Smooth muscle cell (in vitro differentiated cells): ENCODE measurements at regions not wholly inside any gene's neighbourhood (a gene's known extent, or its start where the extent isn't known, plus 50 kb on each side); places are given as distances from the start of the nearest gene placed in this dataset.

Experiments
- DNase-seq: peaks from one replicate; lab custom pipeline; 2025; ENCODE audit not compliant: unreplicated experiment; lab: John Stamatoyannopoulos, UW
- H2AFZ ChIP-seq: fragments of 200-600 bp; sonication (generic); 2 replicates; pipeline ENCODE4 v1.6.0; 2016; ENCODE audit warnings: antibody characterized with exemption, low read depth, mild to moderate bottlenecking
- H3F3A ChIP-seq: fragments of 200-600 bp; sonication (generic); 2 replicates; pipeline ENCODE4 v1.6.0; 2017; ENCODE audit warnings: antibody characterized with exemption, low read depth
- H3K27ac ChIP-seq: fragments of 200-600 bp; sonication (generic); 2 replicates; pipeline ENCODE4 v1.5.1; 2016; ENCODE audit warnings: low read depth, mild to moderate bottlenecking
- H3K27me3 ChIP-seq: fragments of 200-600 bp; sonication (generic); 2 replicates; pipeline ENCODE4 v1.6.1; 2016; ENCODE audit warnings: low read depth, mild to moderate bottlenecking
- H3K36me3 ChIP-seq: fragments of 200-600 bp; sonication (generic); 2 replicates; pipeline ENCODE4 v1.5.1; 2016; ENCODE audit warnings: low read depth
- H3K4me1 ChIP-seq: fragments of 200-600 bp; sonication (generic); 2 replicates; pipeline ENCODE4 v1.5.1; 2016; ENCODE audit warnings: low read depth
- H3K4me2 ChIP-seq: fragments of 200-600 bp; sonication (generic); 2 replicates; pipeline ENCODE4 v1.6.0; 2016; ENCODE audit warnings: mild to moderate bottlenecking
- H3K4me3 ChIP-seq: fragments of 200-600 bp; sonication (generic); 2 replicates; pipeline ENCODE4 v1.5.1; 2016; ENCODE audit warnings: mild to moderate bottlenecking
- H3K79me2 ChIP-seq: fragments of 200-600 bp; sonication (generic); 2 replicates; pipeline ENCODE4 v1.6.0; 2016; ENCODE audit warnings: low read depth, mild to moderate bottlenecking
- H3K9ac ChIP-seq: fragments of 200-600 bp; sonication (generic); 2 replicates; pipeline ENCODE4 v1.6.0; 2016; ENCODE audit warnings: low read depth
- H3K9me3 ChIP-seq: fragments of 200-600 bp; sonication (generic); replicated peaks from 2 replicates; pipeline ENCODE4 v1.5.1; 2016; ENCODE audit warnings: low read depth
- H4K20me1 ChIP-seq: fragments of 200-600 bp; sonication (generic); 2 replicates; pipeline ENCODE4 v1.6.0; 2016; ENCODE audit warnings: low read depth
- CTCF ChIP-seq: fragments of 200-600 bp; sonication (generic); IDR thresholded peaks from 2 replicates; pipeline ENCODE4 v1.5.1; 2017; ENCODE audit warnings: borderline replicate concordance, mild to moderate bottlenecking, antibody characterized with exemption; ENCODE audit not compliant: insufficient read depth, poor library complexity, severe bottlenecking
- WGBS: methylation state at CpG from one replicate; pipeline ENCODE4 v1.1.7; 2016; ENCODE audit warnings: low lambda C conversion rate; 5-methylcytosine and 5-hydroxymethylcytosine counted together

DNA sequence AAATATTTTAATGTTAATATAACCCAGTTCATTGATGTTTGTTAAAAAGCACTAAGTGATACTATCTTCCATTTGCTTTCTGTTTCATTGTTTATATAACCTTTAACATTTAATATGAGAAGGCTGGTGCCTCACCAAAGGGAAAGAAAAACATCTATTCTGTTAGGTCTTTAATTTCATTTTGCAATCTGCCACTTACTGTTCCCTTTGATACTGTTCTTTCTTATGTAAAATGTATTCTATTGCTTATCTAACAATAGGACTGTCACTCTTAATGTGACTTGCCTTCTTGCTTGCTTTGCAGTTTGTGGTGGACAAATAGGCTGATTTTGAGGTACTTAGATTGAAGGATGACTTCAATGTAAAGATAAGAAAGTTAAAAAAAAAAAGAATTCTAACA is 1666.1 kb upstream of the DDX18 start:
- no peaks in the 10 kb centered on the region for H3K9me3 ChIP-seq
- no peak overlapping the region for H3K9ac ChIP-seq
- no peaks in the 10 kb centered on the region for H3K27me3 ChIP-seq
- H3K4me2 ChIP-seq: no peak overlapping the region
- DNase-seq: no peak
- H3K79me2 ChIP-seq: no peaks in the 10 kb centered on the region
- no peak overlapping the region for H3K27ac ChIP-seq
- H3K4me3 ChIP-seq: no peak overlapping the region
- H4K20me1 ChIP-seq: no peaks in the 10 kb centered on the region
- no peaks in the 10 kb centered on the region for H3K4me1 ChIP-seq
- no peak overlapping the region for H2AFZ ChIP-seq
- H3K36me3 ChIP-seq: no peaks in the 10 kb centered on the region
- no peaks in the 10 kb centered on the region for H3F3A ChIP-seq
- no peak for TF ChIP-seq CTCF

GRCh38 chr2:116153729-116154128 is 1660.8 kb upstream of the DDX18 start:
- TF ChIP-seq CTCF: no peak
- Histone ChIP-seq H3K27ac (no peak overlapping the region), H3K9ac (no peak overlapping the region), H4K20me1 (no peaks in the 10 kb centered on the region), H3K4me3 (no peak overlapping the region), H3K36me3 (no peaks in the 10 kb centered on the region), H2AFZ (no peak overlapping the region), H3F3A (no peaks in the 10 kb centered on the region), H3K4me2 (no peak overlapping the region), H3K27me3 (no peaks in the 10 kb centered on the region), H3K9me3 (no peaks in the 10 kb centered on the region), H3K4me1 (no peaks in the 10 kb centered on the region), H3K79me2 (no peaks in the 10 kb centered on the region)
- 85% methylated on average over 3 of the region's 3 CpGs for WGBS
- no peak for DNase-seq

- Histone ChIP-seq H3K4me3 (no peak overlapping the region), H2AFZ (no peak overlapping the region), H3K27ac (no peak overlapping the region), H3K9ac (no peak overlapping the region), H3F3A (no peaks in the 10 kb centered on the region), H3K27me3 (no peaks in the 10 kb centered on the region), H3K9me3 (no peaks in the 10 kb centered on the region), H3K4me2 (no peak overlapping the region), H3K4me1 (no peaks in the 10 kb centered on the region), H4K20me1 (no peaks in the 10 kb centered on the region), H3K36me3 (no peaks in the 10 kb centered on the region), H3K79me2 (no peaks in the 10 kb centered on the region)
- no peak for DNase-seq
- TF ChIP-seq CTCF: no peak
- WGBS: 87% methylated on average over 5 of the region's 5 CpGs
These were observed 1653.8 kb upstream of the DDX18 start for GRCh38 chr2:116160657-116161056.

- Histone ChIP-seq H3K9ac (no peak overlapping the region), H3K36me3 (no peaks in the 10 kb centered on the region), H3K4me1 (no peaks in the 10 kb centered on the region), H4K20me1 (no peaks in the 10 kb centered on the region), H2AFZ (no peak overlapping the region), H3K4me2 (no peak overlapping the region), H3K79me2 (no peaks in the 10 kb centered on the region), H3K27me3 (no peaks in the 10 kb centered on the region), H3F3A (no peaks in the 10 kb centered on the region), H3K27ac (no peak overlapping the region), H3K4me3 (no peak overlapping the region), H3K9me3 (no peaks in the 10 kb centered on the region)
- DNase-seq: no peak
- WGBS: 93% methylated on average over 2 of the region's 2 CpGs
- no peak for TF ChIP-seq CTCF
These were observed 1652.1 kb upstream of the DDX18 start for GRCh38 chr2:116162395-116162794.
